ENCODE measurements at regions not wholly inside any gene's neighbourhood (a gene's known extent, or its start where the extent isn't known, plus 50 kb on each side); places are given as distances from the start of the nearest gene placed in this dataset.

GRCh38 chr14:104280902-104281767 lies 142.7 kb downstream of the KIF26A start:
- no peak for TF ChIP-seq CTCF (IDR thresholded peaks at IDR 0.05)
- no peak for TF ChIP-seq POLR2A (IDR thresholded peaks at IDR 0.05)

Data from breast epithelium (tissue), 3 donors.